Neural cell (in vitro differentiated cells): ENCODE measurements at regions not wholly inside any gene's neighbourhood (a gene's known extent, or its start where the extent isn't known, plus 50 kb on each side); places are given as distances from the start of the nearest gene placed in this dataset.

Source experiments
- H2AFZ ChIP-seq: fragments of 200-600, 300-800 bp; sonication (generic), shearing (Covaris generic); 2 replicates; pipeline ENCODE4 v1.6.0; 2014; ENCODE audit warnings: low read depth, mild to moderate bottlenecking, antibody characterized with exemption, low read length, moderate library complexity
- H3F3A ChIP-seq: fragments of 200-600 bp; shearing (Covaris generic); 2 replicates; pipeline ENCODE4 v1.6.1; 2016; ENCODE audit warnings: mild to moderate bottlenecking, moderate library complexity, mixed read lengths, antibody characterized with exemption, low read length; ENCODE audit not compliant: insufficient read depth, poor library complexity, severe bottlenecking
- H3K27ac ChIP-seq: fragments of 200-600, 300-800 bp; sonication (generic), shearing (Covaris generic); 2 replicates; pipeline ENCODE4 v1.5.1; 2014; ENCODE audit warnings: mild to moderate bottlenecking, low read length, moderate library complexity
- H3K27me3 ChIP-seq: fragments of 300-800, 200-600 bp; sonication (generic), shearing (Covaris generic); 2 replicates; pipeline ENCODE4 v1.6.0; 2014; ENCODE audit warnings: mild to moderate bottlenecking, low read depth, low read length, moderate library complexity; ENCODE audit not compliant: insufficient read depth
- H3K36me3 ChIP-seq: fragments of 300-800, 200-600 bp; sonication (generic), shearing (Covaris generic); 2 replicates; pipeline ENCODE4 v1.5.1; 2014; ENCODE audit warnings: mild to moderate bottlenecking, antibody characterized with exemption, low read length, moderate library complexity; ENCODE audit not compliant: insufficient read depth
- H3K4me2 ChIP-seq: fragments of 300-800, 200-600 bp; sonication (generic), shearing (Covaris generic); 2 replicates; pipeline ENCODE4 v1.6.0; 2014; ENCODE audit warnings: mild to moderate bottlenecking, low read length
- H3K4me3 ChIP-seq: fragments of 300-800, 200-600 bp; sonication (generic), shearing (Covaris generic); 2 replicates; pipeline ENCODE4 v1.5.1; 2014; ENCODE audit warnings: mild to moderate bottlenecking, low read length, moderate library complexity
- H3K79me2 ChIP-seq: fragments of 200-600 bp; shearing (Covaris generic); replicated peaks from 2 replicates; pipeline ENCODE4 v1.6.0; 2014; ENCODE audit warnings: mild to moderate bottlenecking, low read length, moderate library complexity; ENCODE audit not compliant: insufficient read depth
- H3K9ac ChIP-seq: fragments of 300-800, 200-600 bp; sonication (generic), shearing (Covaris generic); 2 replicates; pipeline ENCODE4 v1.6.1; 2016; ENCODE audit warnings: mild to moderate bottlenecking, low read length, mixed read lengths
- H3K9me2 ChIP-seq: fragments of 200-600 bp; shearing (Covaris generic); 2 replicates; pipeline ENCODE4 v1.6.1; 2016; ENCODE audit warnings: mild to moderate bottlenecking, low read length, mixed read lengths; ENCODE audit not compliant: insufficient read depth
- H3K9me3 ChIP-seq: fragments of 200-600, 300-800 bp; sonication (generic), shearing (Covaris generic); 2 replicates; pipeline ENCODE4 v1.6.1; 2016; ENCODE audit warnings: mild to moderate bottlenecking, mixed run types, low read length, moderate library complexity, mixed read lengths
- H4K20me1 ChIP-seq: fragments of 200-600 bp; shearing (Covaris generic); 2 replicates; pipeline ENCODE4 v1.6.1; 2016; ENCODE audit warnings: mild to moderate bottlenecking, mixed run types; ENCODE audit not compliant: insufficient read depth
- CTCF ChIP-seq: fragments of 450-650 bp; IDR thresholded peaks from 2 replicates; pipeline ENCODE4 v1.5.1; 2014; ENCODE audit warnings: antibody characterized with exemption, mild to moderate bottlenecking, moderate library complexity; ENCODE audit not compliant: poor library complexity, severe bottlenecking
- EP300 ChIP-seq: fragments of 450-650 bp; conservative IDR thresholded peaks from 2 replicates; pipeline ENCODE4 v1.6.1; 2014; ENCODE audit warnings: antibody characterized with exemption, mild to moderate bottlenecking, moderate library complexity; ENCODE audit not compliant: poor library complexity, severe bottlenecking
- EZH2 ChIP-seq: fragments of 200-600, 300-800 bp; shearing (Covaris generic), sonication (generic); IDR thresholded peaks from 2 replicates; pipeline ENCODE4 v1.6.1; 2014; ENCODE audit warnings: antibody characterized with exemption, low read length, borderline replicate concordance, mild to moderate bottlenecking; ENCODE audit not compliant: insufficient read depth, poor library complexity, severe bottlenecking
- MXI1 ChIP-seq: fragments of 450-650 bp; conservative IDR thresholded peaks from 2 replicates; pipeline ENCODE4 v1.6.1; 2014; ENCODE audit warnings: antibody characterized with exemption, mild to moderate bottlenecking; ENCODE audit not compliant: poor library complexity, severe bottlenecking
- POLR2AphosphoS5 ChIP-seq: IDR thresholded peaks from 2 replicates; pipeline ENCODE4 v1.6.1; 2012
- RAD21 ChIP-seq: fragments of 450-650 bp; conservative IDR thresholded peaks from 2 replicates; pipeline ENCODE4 v1.6.1; 2014; ENCODE audit warnings: antibody characterized with exemption, mild to moderate bottlenecking, moderate library complexity
- REST ChIP-seq: IDR thresholded peaks from 2 replicates; pipeline ENCODE4 v1.6.1; 2012; ENCODE audit warnings: borderline replicate concordance
- SMC3 ChIP-seq: fragments of 450-650 bp; conservative IDR thresholded peaks from 2 replicates; pipeline ENCODE4 v1.6.1; 2014; ENCODE audit warnings: antibody characterized with exemption, mild to moderate bottlenecking, moderate library complexity; ENCODE audit not compliant: poor library complexity
- TAF1 ChIP-seq: IDR thresholded peaks from 2 replicates; pipeline ENCODE4 v1.6.1; 2012; ENCODE audit warnings: low read depth

GRCh38 chr10:130882906-130883305 lies 428.6 kb downstream of the TCERG1L start:
- Histone ChIP-seq H3K27ac (no peak overlapping the region), H3K9ac (no peak overlapping the region), H3K36me3 (no peaks in the 10 kb centered on the region), H3K79me2 (no peaks in the 10 kb centered on the region), H3K27me3 (no peaks in the 10 kb centered on the region), H3F3A (no peaks in the 10 kb centered on the region), H3K4me2 (no peak overlapping the region), H3K9me2 (no peaks in the 10 kb centered on the region), H3K4me3 (no peak overlapping the region), H2AFZ (no peak overlapping the region), H3K9me3 (no peaks in the 10 kb centered on the region), H4K20me1 (no peaks in the 10 kb centered on the region)
- no peak for TF ChIP-seq REST
- TF ChIP-seq RAD21, result peak; percentile 23

GRCh38 chr10:130884456-130884855 lies 427.1 kb downstream of the TCERG1L start:
- no peaks in the 10 kb centered on the region for H3K79me2 ChIP-seq
- no peaks in the 10 kb centered on the region for H3F3A ChIP-seq
- H3K9me2 ChIP-seq, result no peaks in the 10 kb centered on the region
- no peaks in the 10 kb centered on the region for H3K27me3 ChIP-seq
- H4K20me1 ChIP-seq, result no peaks in the 10 kb centered on the region
- no peak for TF ChIP-seq REST
- TF ChIP-seq EZH2, result no peak
- no peak overlapping the region for H3K4me3 ChIP-seq
- no peak overlapping the region for H3K9ac ChIP-seq
- H3K4me2 ChIP-seq, result no peak overlapping the region
- no peak overlapping the region for H3K27ac ChIP-seq
- H3K9me3 ChIP-seq, result no peaks in the 10 kb centered on the region
- no peak overlapping the region for H2AFZ ChIP-seq
- no peaks in the 10 kb centered on the region for H3K36me3 ChIP-seq

GRCh38 chr10:130885021-130885655 lies 426.4 kb downstream of the TCERG1L start:
- Histone ChIP-seq H3F3A (no peaks in the 10 kb centered on the region), H3K9me3 (no peaks in the 10 kb centered on the region)

More at GRCh38 chr10:130885021-130885655, 426.4 kb downstream of the TCERG1L start:
- Histone ChIP-seq H3K36me3 (no peaks in the 10 kb centered on the region), H3K27me3 (no peaks in the 10 kb centered on the region), H4K20me1 (no peaks in the 10 kb centered on the region), H2AFZ (no peak overlapping the region), H3K4me2 (no peak overlapping the region), H3K27ac (no peak overlapping the region), H3K9ac (no peak overlapping the region), H3K9me2 (no peaks in the 10 kb centered on the region), H3K4me3 (no peak overlapping the region), H3K79me2 (no peaks in the 10 kb centered on the region)
- no peak for TF ChIP-seq EP300
- no peak for TF ChIP-seq EZH2
- no peak for TF ChIP-seq REST
- TF ChIP-seq POLR2AphosphoS5, result no peak
- TF ChIP-seq MXI1, result no peak
- TF ChIP-seq RAD21, result no peak
- TF ChIP-seq SMC3, result no peak
- TF ChIP-seq CTCF, result no peak
- no peak for TF ChIP-seq TAF1
